GM19328 (cell line): ENCODE measurements at regions not wholly inside any gene's neighbourhood (a gene's known extent, or its start where the extent isn't known, plus 50 kb on each side); places are given as distances from the start of the nearest gene placed in this dataset.

Experiments
- ATAC-seq: cut with Tn5 transposase; IDR thresholded peaks from one replicate; pipeline ENCODE4 v1.9.1; 2021; ENCODE audit warnings: mild to moderate bottlenecking, moderate library complexity; ENCODE audit not compliant: unreplicated experiment

DNA sequence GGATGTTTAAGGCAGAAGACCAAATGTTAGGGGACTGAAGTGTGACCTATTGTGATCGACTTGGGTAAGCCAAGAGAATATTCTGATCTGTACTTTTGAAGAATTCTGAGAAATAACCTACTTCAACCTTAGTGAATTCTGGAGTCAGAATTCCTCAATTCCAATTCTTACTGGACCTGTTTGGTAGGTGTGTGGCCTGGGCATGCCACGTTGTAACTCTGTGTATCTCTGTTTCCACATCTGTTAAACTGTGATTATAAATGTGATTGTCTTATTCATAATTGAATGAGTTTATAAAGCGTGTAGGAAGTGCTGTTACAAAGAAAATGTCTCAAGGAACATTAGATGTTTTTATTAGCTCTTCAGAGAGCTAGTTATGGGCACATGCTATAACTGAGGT, 64.5 kb downstream of the TUSC1 start:
- ATAC-seq = no peak

DNA sequence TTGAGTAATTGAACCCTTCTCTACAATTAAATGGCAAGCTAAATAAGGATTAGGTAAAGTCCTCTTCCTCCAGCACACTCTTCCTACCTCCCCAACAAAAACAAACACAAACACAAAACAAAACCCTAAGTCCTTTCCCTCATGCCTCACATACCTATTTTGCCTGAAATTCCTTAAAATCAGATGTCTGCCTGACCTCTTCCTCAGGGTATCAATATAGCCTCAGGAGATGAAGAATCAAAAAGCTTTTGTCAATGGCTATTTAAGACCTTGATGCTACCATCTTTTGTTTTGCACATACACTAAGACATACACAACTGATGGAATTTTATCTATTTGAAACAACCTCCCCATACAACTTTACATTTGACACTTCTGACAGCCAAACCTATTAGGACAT, 75.1 kb downstream of the TUSC1 start:
- ATAC-seq = no peak

DNA sequence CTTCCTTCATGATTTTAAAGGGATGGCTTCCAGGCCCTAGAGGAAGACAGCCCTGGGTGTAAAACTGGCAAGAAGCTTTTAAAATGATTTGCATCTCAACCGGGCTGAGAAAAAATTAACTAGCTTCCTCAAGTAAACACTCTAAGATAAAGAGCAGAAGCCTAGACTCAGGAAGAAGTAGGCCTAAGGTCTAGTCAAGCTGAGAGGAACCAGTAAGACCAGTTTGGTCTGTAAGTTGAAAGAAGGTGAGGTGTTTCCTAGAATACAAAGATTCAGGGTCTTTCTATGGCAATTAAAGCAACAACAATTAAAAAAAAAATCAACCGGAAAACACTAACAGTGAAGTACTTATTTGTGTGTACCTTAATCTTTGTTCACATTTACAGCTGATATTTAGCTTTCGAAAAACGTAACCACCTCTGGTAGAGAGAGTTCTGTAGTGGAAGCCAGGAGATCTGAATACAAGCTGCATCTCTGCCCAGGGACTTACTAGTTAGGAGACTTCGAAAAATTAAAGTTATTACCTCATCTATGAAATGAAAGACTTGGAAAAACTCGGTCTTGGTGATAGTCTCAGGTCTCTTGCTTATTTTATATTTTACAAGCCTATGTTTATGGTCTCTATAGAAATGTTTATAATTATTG, 75.7 kb downstream of the TUSC1 start:
- no peak for ATAC-seq

DNA sequence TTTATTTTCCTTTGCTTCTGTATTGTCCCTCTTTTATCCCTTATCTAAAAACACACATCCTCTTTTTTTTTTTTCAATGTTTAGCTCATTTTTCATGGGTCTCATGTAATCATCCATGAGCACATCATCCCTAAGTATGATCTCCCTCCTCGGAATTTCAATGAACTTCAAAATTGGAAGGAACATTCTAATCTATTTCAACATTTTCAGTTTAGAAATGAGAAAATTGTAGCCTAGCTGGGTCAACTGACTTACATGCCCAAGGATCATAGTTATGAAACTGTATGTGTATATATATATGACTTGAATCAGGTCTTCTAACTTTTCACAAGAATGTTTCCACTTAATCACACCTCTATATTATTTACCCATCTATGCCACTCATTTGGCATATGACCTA, 77.7 kb downstream of the TUSC1 start:
- no peak for ATAC-seq

DNA sequence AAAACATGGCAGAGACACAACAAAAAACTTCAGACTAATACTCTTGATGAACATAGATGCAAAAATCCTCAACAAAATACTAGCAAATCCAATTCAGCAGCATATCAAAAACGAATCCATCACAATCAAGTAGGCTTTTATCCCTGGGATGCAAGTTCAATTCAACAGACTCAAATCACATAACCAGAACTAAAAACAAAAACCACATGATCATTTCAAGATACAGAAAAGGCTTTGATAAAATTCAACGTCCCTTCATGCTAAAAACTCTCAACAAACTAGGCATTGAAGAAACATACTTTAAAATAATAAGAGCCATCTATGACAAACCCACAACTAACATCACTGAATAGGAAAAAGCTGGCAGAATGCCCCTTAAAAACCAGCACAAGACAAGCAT, 93.6 kb downstream of the TUSC1 start:
- ATAC-seq = no peak

DNA sequence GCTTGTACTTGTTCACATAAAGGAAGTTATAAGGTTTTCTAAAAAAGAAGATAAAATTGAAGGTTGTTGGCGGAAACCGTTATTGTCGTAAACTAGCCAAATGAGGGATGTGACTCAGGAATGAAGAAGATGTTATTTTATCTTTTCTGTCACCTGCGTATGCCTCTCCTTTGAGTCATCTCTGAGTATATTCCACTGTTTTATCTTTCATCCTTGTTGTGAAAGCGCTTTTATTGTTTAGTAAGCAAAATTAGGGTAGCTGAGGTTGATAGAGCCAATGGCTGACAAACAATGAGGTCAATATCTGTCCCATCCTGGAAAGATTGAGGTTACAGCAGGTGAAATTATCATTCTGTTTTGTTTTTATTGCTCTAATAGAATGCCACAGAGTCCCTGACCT, 105.0 kb downstream of the TUSC1 start:
- ATAC-seq = no peak

DNA sequence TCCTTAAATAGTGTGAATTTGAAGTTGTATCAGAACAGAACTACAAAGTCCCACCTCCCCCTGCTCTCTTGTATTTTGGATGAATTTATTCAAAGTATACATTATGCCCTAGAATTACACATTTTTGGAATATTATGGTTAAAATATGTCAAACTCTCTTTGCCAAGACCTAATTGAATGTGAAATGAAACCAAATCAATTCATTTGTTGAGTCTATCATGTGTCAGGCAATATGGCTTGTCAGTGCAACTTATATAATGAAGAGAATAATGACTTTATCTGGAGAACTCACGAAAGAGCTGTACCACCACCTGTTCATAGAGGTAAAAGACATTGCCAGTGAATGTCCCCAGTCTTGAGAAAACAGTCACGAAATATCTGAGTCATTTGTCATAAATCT, 106.8 kb downstream of the TUSC1 start:
- ATAC-seq = no peak

DNA sequence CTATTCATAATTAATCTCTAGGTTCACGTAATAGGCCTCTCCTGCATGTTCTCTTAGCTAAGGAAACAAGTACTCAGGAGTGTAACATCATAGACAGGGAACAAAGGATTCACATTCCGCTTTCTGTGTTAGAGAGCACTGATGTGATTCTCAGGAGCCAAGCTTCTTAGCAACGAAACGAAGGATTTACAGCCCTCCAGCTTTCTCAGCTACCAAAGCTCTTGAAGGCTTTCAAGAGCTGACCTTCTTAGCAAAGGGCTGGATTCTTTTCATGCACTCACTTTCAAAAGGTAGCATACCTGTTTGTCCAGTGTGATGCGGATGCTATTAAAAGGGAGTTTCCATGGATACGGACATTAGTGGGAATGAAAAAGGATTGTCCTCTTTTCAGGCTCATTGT, 107.4 kb downstream of the TUSC1 start:
- no peak for ATAC-seq

DNA sequence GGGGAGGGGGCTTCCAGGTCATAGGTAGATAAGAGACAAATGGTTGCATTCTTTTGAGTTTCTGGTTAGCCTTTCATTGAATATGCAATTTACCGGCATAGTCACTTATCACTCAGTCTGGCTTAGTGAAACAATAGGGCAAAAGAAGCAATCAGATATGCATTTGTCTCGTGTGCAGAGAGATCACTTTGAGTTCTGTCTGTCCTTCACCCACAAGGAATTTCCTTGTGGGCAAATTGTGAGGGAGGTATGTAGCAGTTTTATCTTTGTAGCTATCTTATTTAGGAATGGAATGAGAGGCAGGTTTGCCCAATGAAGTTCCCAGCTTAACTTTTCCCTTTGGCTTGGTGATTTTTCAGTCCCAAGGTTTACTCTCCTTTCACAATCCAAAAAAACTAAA, 116.1 kb downstream of the TUSC1 start:
- ATAC-seq = no peak

DNA sequence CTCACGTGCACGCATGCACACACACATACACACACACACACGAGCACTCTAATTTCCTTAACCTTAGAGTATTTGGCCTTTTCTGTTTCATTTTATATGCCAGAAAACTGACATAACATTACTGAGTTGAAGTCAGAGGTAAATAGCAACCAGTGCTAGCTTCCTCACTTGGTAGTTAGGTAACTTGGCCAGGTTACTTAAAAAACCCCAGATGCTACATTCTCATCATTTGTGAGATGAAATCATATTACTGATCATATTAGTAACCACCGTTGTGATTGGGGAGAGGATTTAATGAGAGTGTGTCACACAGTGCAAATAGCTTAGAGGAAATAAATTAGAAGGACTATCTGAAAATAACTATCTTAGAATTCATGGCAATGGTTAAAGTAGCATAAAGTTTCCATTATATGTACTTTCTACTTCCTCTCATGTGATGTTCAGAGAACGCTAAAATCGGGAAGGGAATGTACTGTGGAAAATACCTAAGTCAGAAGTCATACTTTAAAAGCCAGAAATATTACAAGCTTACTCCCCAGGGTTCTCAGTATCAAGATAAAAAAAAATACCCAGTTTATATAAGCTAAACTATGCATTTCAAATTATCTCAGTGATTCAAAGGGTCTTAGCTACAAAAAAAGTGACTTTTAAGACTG, 120.5 kb downstream of the TUSC1 start:
- ATAC-seq = no peak

DNA sequence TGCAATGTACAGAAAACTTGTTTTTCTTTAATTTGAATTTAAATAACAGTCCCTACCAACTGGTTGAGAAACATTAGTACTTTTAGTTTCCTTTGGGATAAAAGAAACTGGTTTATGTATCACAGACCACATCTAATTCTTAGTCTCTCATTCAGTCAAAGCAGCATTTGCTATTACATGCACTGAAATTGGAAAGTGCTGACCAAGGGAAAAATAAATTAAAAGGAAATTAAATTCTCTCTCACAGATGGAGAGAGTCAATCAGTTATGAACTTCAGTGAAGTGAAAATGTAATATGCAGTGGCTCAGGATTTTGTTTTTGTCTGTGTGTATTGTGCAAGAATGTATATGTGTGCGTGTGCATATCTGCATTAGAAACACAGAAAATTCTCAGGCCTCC, 121.7 kb downstream of the TUSC1 start:
- ATAC-seq = no peak

DNA sequence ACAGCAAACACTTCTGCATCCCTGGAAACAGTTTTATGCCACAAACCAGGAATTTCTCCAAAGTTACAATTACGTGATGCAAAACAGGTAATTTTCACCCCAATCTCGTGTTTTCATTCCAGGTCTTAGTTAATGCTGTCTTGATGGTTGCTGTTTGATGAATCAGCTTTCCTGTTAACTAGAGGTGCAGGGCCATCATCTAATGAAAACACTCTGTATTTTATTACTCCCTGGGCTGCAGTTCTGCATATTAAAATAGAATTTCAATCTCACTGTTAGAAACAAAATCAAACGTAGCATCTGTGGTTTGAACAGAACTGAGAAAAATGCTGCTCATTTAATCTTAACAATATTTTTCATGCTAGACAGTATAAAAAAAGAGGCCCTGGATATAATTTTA, 129.4 kb downstream of the TUSC1 start:
- ATAC-seq = no peak

DNA sequence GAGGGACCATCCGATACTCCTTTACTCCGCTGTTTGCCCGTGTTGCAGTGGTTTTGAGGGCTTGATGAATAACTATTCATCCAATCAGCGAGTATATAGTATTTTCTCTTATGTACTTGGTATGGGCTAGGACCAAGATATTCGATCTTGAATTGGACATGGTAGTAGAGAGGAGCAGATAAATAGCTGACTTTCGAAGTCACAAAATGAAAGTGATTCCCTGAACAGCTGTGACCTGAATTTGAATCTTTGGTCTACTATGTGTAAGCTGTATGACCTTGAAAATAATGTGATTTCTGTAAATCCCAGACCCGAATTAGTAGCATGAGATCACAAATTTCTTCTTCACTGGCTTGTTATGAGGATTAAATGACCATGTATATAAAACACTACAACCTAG, 134.4 kb downstream of the TUSC1 start:
- no peak for ATAC-seq

DNA sequence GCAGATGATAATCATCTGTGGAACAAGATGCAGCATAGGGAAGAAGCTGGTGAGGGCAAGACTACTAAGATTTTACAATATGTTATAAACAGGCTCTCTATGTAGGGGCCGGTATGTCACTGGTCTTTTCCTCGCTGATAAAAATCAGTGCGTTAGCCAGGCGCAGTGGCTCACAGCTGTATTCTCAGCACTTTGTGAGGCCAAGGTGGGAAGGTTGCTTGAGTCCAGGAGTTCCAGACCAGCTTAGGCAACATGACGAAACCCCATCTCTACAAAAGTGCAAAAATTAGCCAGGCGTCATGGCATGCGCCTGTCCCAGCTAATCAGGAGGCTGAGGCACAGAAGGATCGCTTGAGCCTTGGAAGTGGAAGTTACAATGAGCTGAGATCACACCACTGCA, 135.9 kb downstream of the TUSC1 start:
- ATAC-seq = no peak

DNA sequence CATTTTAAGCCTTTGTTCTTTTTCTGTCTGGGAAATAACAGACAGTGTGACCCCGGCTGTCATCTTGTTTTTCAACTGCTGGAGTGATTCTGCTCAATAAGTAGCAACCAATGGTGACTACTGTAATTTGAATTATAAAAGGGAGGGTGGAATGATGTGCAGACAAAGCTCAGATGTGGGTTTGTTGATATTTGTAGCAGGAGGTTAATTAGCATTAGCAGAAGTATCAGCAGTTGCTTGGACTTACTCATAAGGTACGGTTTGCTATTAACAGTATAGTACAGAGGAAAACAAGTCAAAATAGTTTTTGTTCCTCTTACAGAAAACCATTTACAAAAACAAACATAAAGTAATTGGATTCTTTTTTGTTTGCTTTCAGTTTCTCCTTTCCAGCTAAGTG, 140.4 kb downstream of the TUSC1 start:
- ATAC-seq = no peak

DNA sequence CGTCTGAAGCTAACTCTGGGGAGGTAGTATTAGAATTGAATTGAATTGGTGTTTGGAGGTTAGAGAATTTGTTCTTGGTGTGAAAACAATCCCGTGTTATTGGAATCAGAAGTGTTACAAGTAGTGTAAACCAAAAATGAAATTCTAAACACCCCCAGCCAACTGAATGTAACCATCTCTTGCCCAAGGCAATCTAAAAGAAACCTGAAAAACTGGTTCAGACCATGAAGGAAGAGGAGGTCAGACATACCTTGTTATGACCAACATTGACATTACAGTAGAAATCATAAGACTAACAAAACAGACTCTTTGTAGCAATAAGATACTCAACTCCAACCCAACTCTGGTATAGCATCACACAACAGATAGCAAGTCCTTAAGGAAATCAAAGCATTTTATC, 159.0 kb downstream of the TUSC1 start:
- no peak for ATAC-seq

DNA sequence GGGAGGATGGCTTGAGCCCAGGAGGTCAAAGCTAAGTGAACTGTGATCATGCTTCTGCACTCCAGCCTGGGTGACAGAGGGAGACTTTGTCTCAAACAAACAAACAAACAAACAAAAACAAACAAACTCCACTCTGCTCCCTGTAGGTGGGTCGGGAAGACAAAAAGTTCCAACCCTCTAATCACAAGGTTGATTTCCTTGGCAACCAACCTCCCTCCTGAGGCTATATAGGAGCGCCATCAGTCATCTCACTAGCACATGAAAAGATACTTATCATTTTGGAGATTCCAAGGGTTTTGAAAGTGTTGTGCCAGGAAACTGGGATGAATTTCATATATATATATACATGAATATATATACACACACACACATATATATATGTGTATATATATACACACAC, 160.5 kb downstream of the TUSC1 start:
- ATAC-seq = no peak

DNA sequence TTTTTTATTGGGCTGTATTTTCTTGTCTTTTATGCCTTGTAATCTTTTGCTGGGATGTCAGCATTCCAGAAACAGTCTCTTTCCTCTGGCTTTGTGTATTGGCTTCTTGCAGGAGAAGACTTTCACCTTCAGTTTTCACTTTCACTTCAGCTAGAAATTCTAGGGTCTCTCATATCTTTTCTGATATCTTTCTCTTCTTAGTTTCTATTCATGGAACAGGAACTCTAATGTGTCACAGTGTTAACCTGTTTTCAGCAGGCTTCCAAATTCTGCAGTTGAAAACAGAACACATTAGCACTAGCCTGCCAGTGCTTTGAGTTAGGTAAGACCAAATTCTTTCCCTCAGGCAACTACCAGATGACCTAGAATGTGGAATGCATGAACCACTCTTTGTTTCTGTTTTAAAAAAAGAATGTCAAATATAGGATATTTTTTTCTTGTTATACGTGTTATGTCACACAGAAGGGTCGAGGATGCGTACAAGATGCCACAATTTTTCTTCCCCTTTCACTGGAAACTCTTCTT, 164.7 kb downstream of the TUSC1 start:
- no peak for ATAC-seq

DNA sequence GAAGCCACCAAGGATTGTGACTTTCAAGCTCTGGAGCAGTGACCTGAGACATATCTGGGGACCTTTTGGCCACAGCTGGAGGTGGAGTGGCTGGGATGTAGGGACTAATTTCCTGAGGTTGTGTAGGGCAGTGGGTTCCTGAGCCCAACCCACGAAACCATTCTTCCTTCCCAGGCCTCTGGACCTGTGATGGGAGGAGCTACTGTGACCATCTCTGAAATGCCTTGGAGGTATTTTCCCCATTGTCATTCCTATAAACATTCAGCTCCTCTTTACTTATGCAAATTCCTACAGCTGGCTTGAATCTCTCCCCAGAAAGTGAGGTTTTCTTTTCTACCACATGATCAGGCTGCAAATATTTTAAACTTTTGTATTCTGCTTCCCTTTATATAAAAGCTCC, 172.6 kb downstream of the TUSC1 start:
- ATAC-seq = no peak

DNA sequence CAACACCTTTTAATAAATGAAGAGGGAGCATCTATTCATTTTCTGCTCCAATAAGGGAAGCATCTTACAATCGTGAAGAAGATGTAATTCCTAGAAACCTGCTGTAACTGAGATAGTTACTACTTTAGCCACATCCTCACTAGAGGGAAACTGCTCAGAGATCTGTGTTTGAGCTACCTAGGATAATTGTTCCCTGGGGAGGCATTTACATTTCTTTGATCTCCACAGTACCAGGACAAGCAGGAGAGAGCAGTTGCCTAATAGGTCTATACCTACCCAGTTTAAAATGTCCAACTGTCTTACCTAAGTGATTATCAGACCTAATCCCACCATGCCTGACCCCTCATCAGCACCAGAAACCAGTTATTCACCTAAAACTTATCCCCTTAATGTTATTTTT, 196.9 kb downstream of the TUSC1 start:
- no peak for ATAC-seq

DNA sequence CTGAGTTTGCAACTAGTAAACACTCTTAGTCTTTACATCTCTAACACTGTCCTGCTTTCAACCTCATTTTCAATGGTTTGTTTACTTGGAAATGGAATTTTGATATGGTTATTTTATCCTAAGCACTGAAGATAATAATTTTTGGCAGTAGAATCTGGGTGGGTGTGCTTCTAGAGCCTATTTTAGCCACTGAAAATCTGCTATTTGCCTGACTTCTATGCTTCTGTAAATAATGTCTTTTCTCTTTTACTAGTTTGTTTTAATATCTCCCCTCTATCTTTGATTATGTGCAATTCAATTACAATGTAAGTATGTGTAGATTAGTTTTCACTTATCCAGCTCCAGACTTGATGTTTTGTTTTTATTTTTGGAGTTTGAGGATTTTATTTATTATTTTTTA, 197.5 kb downstream of the TUSC1 start:
- no peak for ATAC-seq

DNA sequence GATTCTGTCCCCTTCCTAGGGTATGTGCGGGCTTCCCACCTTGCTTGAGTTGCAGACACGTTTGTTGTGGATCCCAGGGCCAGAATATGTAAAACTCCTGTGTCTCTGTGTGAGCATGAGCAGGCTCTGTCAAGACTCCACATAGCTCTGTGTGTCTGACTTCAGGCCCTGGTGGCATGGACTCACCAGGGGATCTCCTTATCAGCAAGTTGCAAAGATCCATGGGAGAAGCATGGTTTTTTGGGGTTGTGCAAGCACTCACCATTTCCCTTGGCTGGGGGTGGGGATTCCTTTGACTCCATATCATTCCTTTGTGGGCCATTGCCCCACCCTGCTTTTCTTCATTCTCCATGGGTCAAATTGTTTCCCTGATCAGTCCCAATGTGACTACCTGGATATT, 205.6 kb downstream of the TUSC1 start:
- no peak for ATAC-seq

DNA sequence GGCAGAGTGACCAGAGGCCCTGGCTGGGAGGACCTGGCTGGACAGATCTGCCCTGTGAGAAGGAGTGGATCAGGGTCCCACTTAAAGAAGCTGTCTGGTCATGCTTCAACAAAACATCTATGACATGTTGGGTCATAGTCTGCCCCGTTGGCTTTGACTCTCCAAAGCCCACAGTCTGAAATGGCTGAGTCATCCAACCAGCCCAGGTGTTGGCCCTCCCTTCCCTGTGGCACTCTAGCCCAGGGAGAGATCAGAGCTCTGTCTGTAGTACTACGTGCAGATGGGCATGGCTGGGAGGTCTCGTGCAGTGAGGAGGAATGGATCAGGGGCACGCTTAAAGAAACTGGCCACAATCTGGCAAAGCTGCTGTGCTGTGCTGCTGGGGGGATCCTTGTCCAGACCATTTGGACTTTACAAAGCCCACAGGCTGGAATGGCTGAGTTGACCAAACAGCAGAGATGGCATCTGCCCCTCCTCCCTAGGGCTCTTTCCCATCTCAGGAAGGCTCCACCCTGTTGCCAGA, 206.1 kb downstream of the TUSC1 start:
- ATAC-seq = no peak
